ENCODE measurements at regions not wholly inside any gene's neighbourhood (a gene's known extent, or its start where the extent isn't known, plus 50 kb on each side); places are given as distances from the start of the nearest gene placed in this dataset.

DNA sequence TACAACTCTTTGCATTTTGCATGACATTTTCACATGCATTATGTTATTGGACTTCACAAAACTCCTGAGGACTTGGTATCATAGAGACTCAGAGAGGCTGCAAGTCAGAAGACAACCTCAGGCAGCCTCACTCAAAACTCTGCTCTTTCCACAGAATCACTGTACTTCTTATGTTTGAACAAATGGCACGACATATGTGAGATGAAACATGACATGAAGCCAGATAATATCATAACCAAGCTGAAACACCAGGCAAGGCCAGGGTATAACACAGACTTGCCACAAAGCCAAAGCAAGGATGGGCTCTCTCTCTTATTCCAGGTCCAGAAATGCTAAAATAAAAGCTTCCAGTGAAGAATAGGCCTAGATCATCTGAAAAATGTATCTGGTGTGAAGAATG lies 425.8 kb upstream of the CDH5 start:
- in situ Hi-C loops (cut with HindIII; ENCODE audit: extremely low pct_ligation_motif_present, low pct_unique_long_range_greater_than_20kb): no loop called here
- no peaks in the 10 kb centered on the region for H3K36me3 ChIP-seq (replicated peaks in 1 of 2; ENCODE audit: control insufficient read depth in 1 of 2, insufficient read depth in 2 of 2, low read length in 2 of 2)
- ATAC-seq (no peak), DNase-seq (ENCODE audit: low spot score) (no peak), FAIRE-seq (no peak)
- POLR2A ChIA-PET: no interaction called here
- WGBS (ENCODE audit: low lambda C conversion rate): 0% methylated on average over 1 of the region's 1 CpG
- H3K9ac ChIP-seq (ENCODE audit: insufficient read depth, low read depth, low read length): no peak overlapping the region
- no peaks in the 10 kb centered on the region for H3K9me3 ChIP-seq (ENCODE audit: low read length)
- BruUV-seq (replicated peaks): no TSS peak
- no peak for TF ChIP-seq SMAD3 (CRISPR knock-in tag; IDR thresholded peaks at IDR 0.05)
- no peak for TF ChIP-seq MED8 (CRISPR knock-in tag; IDR thresholded peaks at IDR 0.05; ENCODE audit: insufficient replicate concordance)
- TF ChIP-seq, protein P1, sequence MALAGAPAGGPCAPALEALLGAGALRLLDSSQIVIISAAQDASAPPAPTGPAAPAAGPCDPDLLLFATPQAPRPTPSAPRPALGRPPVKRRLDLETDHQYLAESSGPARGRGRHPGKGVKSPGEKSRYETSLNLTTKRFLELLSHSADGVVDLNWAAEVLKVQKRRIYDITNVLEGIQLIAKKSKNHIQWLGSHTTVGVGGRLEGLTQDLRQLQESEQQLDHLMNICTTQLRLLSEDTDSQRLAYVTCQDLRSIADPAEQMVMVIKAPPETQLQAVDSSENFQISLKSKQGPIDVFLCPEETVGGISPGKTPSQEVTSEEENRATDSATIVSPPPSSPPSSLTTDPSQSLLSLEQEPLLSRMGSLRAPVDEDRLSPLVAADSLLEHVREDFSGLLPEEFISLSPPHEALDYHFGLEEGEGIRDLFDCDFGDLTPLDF (CRISPR knock-in tag; IDR thresholded peaks at IDR 0.05): no peak
- no peak for TF ChIP-seq HHEX (CRISPR knock-in tag; IDR thresholded peaks at IDR 0.05)
- H3K4me3 ChIP-seq (replicated peaks in 1 of 3; ENCODE audit: insufficient read depth in 1 of 3, low read depth in 2 of 3, low read length in 3 of 3): no peak overlapping the region
- CTCF ChIA-PET (ENCODE audit: low intra/inter-chr PET ratio, low total read pairs): no interaction called here
- H3K4me2 ChIP-seq (ENCODE audit: low read depth, low read length): no peak overlapping the region
- no peak overlapping the region for H3K27ac ChIP-seq (ENCODE audit: extremely low read length, insufficient read depth, low read length)
- H3K79me2 ChIP-seq (ENCODE audit: insufficient read depth, low read length): no peaks in the 10 kb centered on the region
- intact Hi-C loops (cut with micrococcal nuclease; ENCODE audit: unreplicated experiment): no loop called here
- H2AFZ ChIP-seq (ENCODE audit: low read length): no peak overlapping the region
- no peaks in the 10 kb centered on the region for H3K4me1 ChIP-seq (ENCODE audit: insufficient read depth, low read length)
- no peaks in the 10 kb centered on the region for H3K27me3 ChIP-seq (ENCODE audit: control insufficient read depth in 1 of 2, insufficient read depth in 2 of 2, low read length in 2 of 2)
- H4K20me1 ChIP-seq (ENCODE audit: insufficient read depth, low read length): no peaks in the 10 kb centered on the region

DNA sequence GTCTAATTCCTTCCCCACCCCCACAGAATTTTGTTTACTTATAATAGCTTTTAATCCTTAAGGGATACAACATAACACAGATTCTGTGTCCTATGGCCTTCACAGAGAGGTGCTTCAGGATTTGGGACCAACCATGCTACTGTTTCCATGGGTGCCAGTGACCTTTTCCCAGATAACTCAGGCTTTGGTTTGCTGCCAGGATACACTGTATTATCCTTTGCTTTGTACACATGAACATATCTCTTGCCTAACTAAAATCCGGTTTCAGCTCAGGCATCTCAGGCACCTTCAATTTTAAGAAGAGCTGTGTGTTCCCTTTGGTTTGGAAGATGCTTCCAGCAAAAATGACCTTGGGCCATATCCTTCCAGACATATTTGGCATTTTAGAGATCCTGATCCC lies 428.4 kb upstream of the CDH5 start:
- in situ Hi-C loops (cut with HindIII; ENCODE audit: extremely low pct_ligation_motif_present, low pct_unique_long_range_greater_than_20kb): no loop called here
- DNase-seq (ENCODE audit: low spot score): no peak
- H4K20me1 ChIP-seq (ENCODE audit: insufficient read depth, low read length): no peaks in the 10 kb centered on the region
- no peak overlapping the region for H2AFZ ChIP-seq (ENCODE audit: low read length)
- TF ChIP-seq NFE2L1 (CRISPR knock-in tag; IDR thresholded peaks at IDR 0.05; ENCODE audit: borderline replicate concordance): no peak
- no peak for TF ChIP-seq ZSCAN29 (CRISPR knock-in tag; conservative IDR thresholded peaks at IDR 0.05)
- TF ChIP-seq ZNF782 (CRISPR knock-in tag; IDR thresholded peaks at IDR 0.05; ENCODE audit: borderline replicate concordance): no peak
- ATAC-seq: no peak
- H3K27ac ChIP-seq (ENCODE audit: extremely low read length, insufficient read depth, low read length): no peak overlapping the region
- H3K79me2 ChIP-seq (ENCODE audit: insufficient read depth, low read length): no peaks in the 10 kb centered on the region
- H3K4me3 ChIP-seq (replicated peaks in 1 of 3; ENCODE audit: insufficient read depth in 1 of 3, low read depth in 2 of 3, low read length in 3 of 3): no peak overlapping the region
- BruUV-seq (replicated peaks): no TSS peak
- no peak overlapping the region for H3K9ac ChIP-seq (ENCODE audit: insufficient read depth, low read depth, low read length)
- H3K4me1 ChIP-seq (ENCODE audit: insufficient read depth, low read length): no peaks in the 10 kb centered on the region
- 3% methylated on average over 1 of the region's 1 CpG for WGBS (ENCODE audit: low lambda C conversion rate)
- no peaks in the 10 kb centered on the region; a peak in 1 of 5 replicates for H3K27me3 ChIP-seq (ENCODE audit: control insufficient read depth in 1 of 2, insufficient read depth in 2 of 2, low read length in 2 of 2)
- H3K36me3 ChIP-seq (replicated peaks in 1 of 2; ENCODE audit: control insufficient read depth in 1 of 2, insufficient read depth in 2 of 2, low read length in 2 of 2): no peaks in the 10 kb centered on the region
- H3K9me3 ChIP-seq (ENCODE audit: low read length): peaks cover 12% of the 10 kb centered on the region
- CTCF ChIA-PET (ENCODE audit: low intra/inter-chr PET ratio, low total read pairs): no interaction called here
- intact Hi-C loops (cut with micrococcal nuclease; ENCODE audit: unreplicated experiment): no loop called here
- no peak for FAIRE-seq
- H3K4me2 ChIP-seq (ENCODE audit: low read depth, low read length): no peak overlapping the region
- POLR2A ChIA-PET: no interaction called here
